ENCODE measurements at regions not wholly inside any gene's neighbourhood (a gene's known extent, or its start where the extent isn't known, plus 50 kb on each side); places are given as distances from the start of the nearest gene placed in this dataset.

- 52 to 62% methylated on average over 2 of the region's 2 CpGs for WGBS, 2 donors (ENCODE audit: low coverage in 1 of 2)
- no peak for TF ChIP-seq POLR2A (IDR thresholded peaks at IDR 0.05)
- TF ChIP-seq CTCF (IDR thresholded peaks at IDR 0.05) = no peak
- no peak for TF ChIP-seq EP300 (IDR thresholded peaks at IDR 0.05; ENCODE audit: low read depth)
- Histone ChIP-seq H3K27ac (no peak overlapping the region), H3K36me3 (no peaks in the 10 kb centered on the region), H3K27me3 (no peaks in the 10 kb centered on the region), H3K9me3 (no peaks in the 10 kb centered on the region), H3K4me1 (no peaks in the 10 kb centered on the region), H3K4me3 (no peak overlapping the region)
- intact Hi-C loops (cut with DNase I; ENCODE audit: low total_unique reads) (no loop called here), in situ Hi-C loops (cut with MboI; ENCODE audit: low pct_ligation_motif_present in 1 of 4, low pct_unique_long_range_greater_than_20kb in 1 of 4, low sequenced_read_pairs in 3 of 4) (no loop called here)
- DNase-seq = no peak
Measured at GRCh38 chr9:103755441-103755840, 338.7 kb upstream of the SMC2 start.

GRCh38 chr9:103755986-103756385 lies 338.1 kb upstream of the SMC2 start:
- WGBS, 2 donors (ENCODE audit: low coverage in 1 of 2) = 18 to 27% methylated on average over 1 of the region's 1 CpG
- H3K4me3 ChIP-seq = no peak overlapping the region
- TF ChIP-seq CTCF (IDR thresholded peaks at IDR 0.05) (no peak), EP300 (IDR thresholded peaks at IDR 0.05; ENCODE audit: low read depth) (no peak), POLR2A (IDR thresholded peaks at IDR 0.05) (no peak), POLR2AphosphoS5 (IDR thresholded peaks at IDR 0.05) (no peak)

GRCh38 chr9:103757062-103757461 lies 337.0 kb upstream of the SMC2 start:
- H3K27me3 ChIP-seq = no peaks in the 10 kb centered on the region
- TF ChIP-seq POLR2AphosphoS5 (IDR thresholded peaks at IDR 0.05) (no peak), EP300 (IDR thresholded peaks at IDR 0.05; ENCODE audit: low read depth) (no peak), CTCF (IDR thresholded peaks at IDR 0.05) (no peak), POLR2A (IDR thresholded peaks at IDR 0.05) (no peak)
- H3K9me3 ChIP-seq = no peaks in the 10 kb centered on the region
- no peak for DNase-seq
- H3K27ac ChIP-seq = no peak overlapping the region
- intact Hi-C loops (cut with DNase I; ENCODE audit: low total_unique reads) (no loop called here), in situ Hi-C loops (cut with MboI; ENCODE audit: low pct_ligation_motif_present in 1 of 4, low pct_unique_long_range_greater_than_20kb in 1 of 4, low sequenced_read_pairs in 3 of 4) (no loop called here)
- WGBS, 2 donors (ENCODE audit: low coverage in 1 of 2) = 48 to 67% methylated on average over 1 to 3 of the region's 3 CpGs
- H3K36me3 ChIP-seq = no peaks in the 10 kb centered on the region
- no peaks in the 10 kb centered on the region for H3K4me1 ChIP-seq
- H3K4me3 ChIP-seq = no peak overlapping the region

More at GRCh38 chr9:103755986-103756385, 338.1 kb upstream of the SMC2 start:
- Histone ChIP-seq H3K36me3 (no peaks in the 10 kb centered on the region), H3K27me3 (no peaks in the 10 kb centered on the region), H3K27ac (no peak overlapping the region), H3K4me1 (no peaks in the 10 kb centered on the region), H3K9me3 (no peaks in the 10 kb centered on the region)
- DNase-seq = no peak
- in situ Hi-C loops (cut with MboI; ENCODE audit: low pct_ligation_motif_present in 1 of 4, low pct_unique_long_range_greater_than_20kb in 1 of 4, low sequenced_read_pairs in 3 of 4) (no loop called here), intact Hi-C loops (cut with DNase I; ENCODE audit: low total_unique reads) (no loop called here)

- no peak overlapping the region for H3K4me3 ChIP-seq
- TF ChIP-seq POLR2AphosphoS5 (IDR thresholded peaks at IDR 0.05) = no peak
- no peak for TF ChIP-seq CTCF (IDR thresholded peaks at IDR 0.05)
- TF ChIP-seq POLR2A (IDR thresholded peaks at IDR 0.05) = no peak
- no peak for TF ChIP-seq EP300 (IDR thresholded peaks at IDR 0.05; ENCODE audit: low read depth)
- H3K36me3 ChIP-seq = no peaks in the 10 kb centered on the region
- H3K9me3 ChIP-seq = no peaks in the 10 kb centered on the region
- H3K4me1 ChIP-seq = no peaks in the 10 kb centered on the region
- WGBS, 2 donors (ENCODE audit: low coverage in 1 of 2) = 47 to 53% methylated on average over 2 of the region's 2 CpGs
- intact Hi-C loops (cut with DNase I; ENCODE audit: low total_unique reads) = no loop called here
- DNase-seq = no peak
- H3K27ac ChIP-seq = no peak overlapping the region
- no peaks in the 10 kb centered on the region for H3K27me3 ChIP-seq
- in situ Hi-C loops (cut with MboI; ENCODE audit: low pct_ligation_motif_present in 1 of 4, low pct_unique_long_range_greater_than_20kb in 1 of 4, low sequenced_read_pairs in 3 of 4) = no loop called here
Measured at GRCh38 chr9:103761466-103761865, 332.6 kb upstream of the SMC2 start.

Measured in transverse colon (tissue), 4 donors.